ENCODE measurements at regions not wholly inside any gene's neighbourhood (a gene's known extent, or its start where the extent isn't known, plus 50 kb on each side); places are given as distances from the start of the nearest gene placed in this dataset.

DNA sequence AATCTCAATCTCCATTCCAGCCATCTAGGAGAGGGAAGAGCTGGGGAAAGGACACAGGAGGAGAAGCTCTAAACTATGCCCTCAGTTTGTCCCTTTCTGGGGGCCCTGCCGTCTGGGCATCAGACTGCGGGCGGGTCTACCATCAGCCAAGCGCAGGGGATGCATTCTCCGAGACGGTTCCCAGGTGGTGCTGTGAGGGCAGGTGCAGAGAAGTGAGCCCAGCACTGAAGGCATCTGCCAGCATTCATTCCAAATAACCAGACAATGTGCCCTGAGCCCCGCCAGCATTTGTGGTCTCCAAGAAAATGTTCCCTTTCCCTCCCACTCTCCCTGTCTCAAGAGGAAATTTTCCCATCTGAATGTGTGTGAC lies 265.7 kb downstream of the XXYLT1 start (continued):
- TF ChIP-seq, protein P1, sequence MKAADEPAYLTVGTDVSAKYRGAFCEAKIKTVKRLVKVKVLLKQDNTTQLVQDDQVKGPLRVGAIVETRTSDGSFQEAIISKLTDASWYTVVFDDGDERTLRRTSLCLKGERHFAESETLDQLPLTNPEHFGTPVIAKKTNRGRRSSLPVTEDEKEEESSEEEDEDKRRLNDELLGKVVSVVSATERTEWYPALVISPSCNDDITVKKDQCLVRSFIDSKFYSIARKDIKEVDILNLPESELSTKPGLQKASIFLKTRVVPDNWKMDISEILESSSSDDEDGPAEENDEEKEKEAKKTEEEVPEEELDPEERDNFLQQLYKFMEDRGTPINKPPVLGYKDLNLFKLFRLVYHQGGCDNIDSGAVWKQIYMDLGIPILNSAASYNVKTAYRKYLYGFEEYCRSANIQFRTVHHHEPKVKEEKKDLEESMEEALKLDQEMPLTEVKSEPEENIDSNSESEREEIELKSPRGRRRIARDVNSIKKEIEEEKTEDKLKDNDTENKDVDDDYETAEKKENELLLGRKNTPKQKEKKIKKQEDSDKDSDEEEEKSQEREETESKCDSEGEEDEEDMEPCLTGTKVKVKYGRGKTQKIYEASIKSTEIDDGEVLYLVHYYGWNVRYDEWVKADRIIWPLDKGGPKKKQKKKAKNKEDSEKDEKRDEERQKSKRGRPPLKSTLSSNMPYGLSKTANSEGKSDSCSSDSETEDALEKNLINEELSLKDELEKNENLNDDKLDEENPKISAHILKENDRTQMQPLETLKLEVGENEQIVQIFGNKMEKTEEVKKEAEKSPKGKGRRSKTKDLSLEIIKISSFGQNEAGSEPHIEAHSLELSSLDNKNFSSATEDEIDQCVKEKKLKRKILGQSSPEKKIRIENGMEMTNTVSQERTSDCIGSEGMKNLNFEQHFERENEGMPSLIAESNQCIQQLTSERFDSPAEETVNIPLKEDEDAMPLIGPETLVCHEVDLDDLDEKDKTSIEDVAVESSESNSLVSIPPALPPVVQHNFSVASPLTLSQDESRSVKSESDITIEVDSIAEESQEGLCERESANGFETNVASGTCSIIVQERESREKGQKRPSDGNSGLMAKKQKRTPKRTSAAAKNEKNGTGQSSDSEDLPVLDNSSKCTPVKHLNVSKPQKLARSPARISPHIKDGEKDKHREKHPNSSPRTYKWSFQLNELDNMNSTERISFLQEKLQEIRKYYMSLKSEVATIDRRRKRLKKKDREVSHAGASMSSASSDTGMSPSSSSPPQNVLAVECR (CRISPR knock-in tag; IDR thresholded peaks at IDR 0.05; ENCODE audit: borderline replicate concordance) = no peak
- TF ChIP-seq, protein P2, sequence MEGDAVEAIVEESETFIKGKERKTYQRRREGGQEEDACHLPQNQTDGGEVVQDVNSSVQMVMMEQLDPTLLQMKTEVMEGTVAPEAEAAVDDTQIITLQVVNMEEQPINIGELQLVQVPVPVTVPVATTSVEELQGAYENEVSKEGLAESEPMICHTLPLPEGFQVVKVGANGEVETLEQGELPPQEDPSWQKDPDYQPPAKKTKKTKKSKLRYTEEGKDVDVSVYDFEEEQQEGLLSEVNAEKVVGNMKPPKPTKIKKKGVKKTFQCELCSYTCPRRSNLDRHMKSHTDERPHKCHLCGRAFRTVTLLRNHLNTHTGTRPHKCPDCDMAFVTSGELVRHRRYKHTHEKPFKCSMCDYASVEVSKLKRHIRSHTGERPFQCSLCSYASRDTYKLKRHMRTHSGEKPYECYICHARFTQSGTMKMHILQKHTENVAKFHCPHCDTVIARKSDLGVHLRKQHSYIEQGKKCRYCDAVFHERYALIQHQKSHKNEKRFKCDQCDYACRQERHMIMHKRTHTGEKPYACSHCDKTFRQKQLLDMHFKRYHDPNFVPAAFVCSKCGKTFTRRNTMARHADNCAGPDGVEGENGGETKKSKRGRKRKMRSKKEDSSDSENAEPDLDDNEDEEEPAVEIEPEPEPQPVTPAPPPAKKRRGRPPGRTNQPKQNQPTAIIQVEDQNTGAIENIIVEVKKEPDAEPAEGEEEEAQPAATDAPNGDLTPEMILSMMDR (CRISPR knock-in tag; IDR thresholded peaks at IDR 0.05) = peak; percentile 23
- TF ChIP-seq ZNF850 (CRISPR knock-in tag; conservative IDR thresholded peaks at IDR 0.05) = no peak

DNA sequence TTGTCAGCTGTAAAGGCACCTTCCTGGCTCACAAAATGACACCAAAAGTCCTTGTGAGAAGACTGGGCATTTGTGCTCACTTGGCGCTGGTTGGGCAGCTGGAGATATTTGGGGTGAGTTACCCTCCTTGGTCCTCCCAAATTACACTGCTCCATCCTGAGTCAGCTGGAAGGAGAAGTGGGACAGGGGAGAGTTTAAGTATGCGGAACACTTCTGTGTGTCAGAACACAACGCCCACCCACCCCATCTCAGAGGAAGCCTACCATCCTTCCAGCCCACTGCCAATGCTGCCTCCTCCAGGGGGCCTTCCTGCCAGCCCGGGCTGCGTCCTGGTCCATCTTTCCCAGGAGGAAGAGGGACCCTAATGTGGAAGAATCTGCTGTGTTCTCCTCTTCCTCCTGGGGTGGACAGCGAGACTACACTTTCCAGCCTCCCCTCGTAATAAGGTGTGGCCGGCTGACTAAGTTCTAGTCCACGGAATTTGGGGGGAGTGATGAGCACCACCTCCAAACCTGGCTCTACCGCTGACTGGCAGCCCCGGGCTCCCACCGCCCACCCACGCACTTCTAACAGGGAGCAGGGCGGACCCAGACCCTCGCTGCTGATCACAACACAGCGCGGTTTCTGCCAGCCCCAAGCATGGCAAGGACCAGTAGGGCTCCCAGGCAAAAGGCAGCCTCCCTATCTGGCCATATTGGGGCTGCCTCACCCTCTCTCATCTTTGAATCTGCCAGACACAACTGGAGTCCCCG lies 265.0 kb downstream of the XXYLT1 start:
- Histone ChIP-seq H3K9me3 (ENCODE audit: low read length) (0 out of 2 replicates have a peak, but pooled peaks cover 9% of the 10 kb centered on the region), H3K4me1 (ENCODE audit: insufficient read depth, low read length) (peaks cover 20% of the 10 kb centered on the region), H3K4me2 (ENCODE audit: low read depth, low read length) (no peak overlapping the region), H2AFZ (ENCODE audit: low read length) (no peak overlapping the region), H3K9ac (ENCODE audit: insufficient read depth, low read depth, low read length) (no peak overlapping the region), H3K79me2 (ENCODE audit: insufficient read depth, low read length) (no peaks in the 10 kb centered on the region), H3K4me3 (replicated peaks in 1 of 3; ENCODE audit: insufficient read depth in 1 of 3, low read depth in 2 of 3, low read length in 3 of 3) (no peak overlapping the region), H4K20me1 (ENCODE audit: insufficient read depth, low read length) (no peaks in the 10 kb centered on the region), H3K27ac (ENCODE audit: extremely low read length, insufficient read depth, low read length) (no peak overlapping the region), H3K27me3 (ENCODE audit: control insufficient read depth in 1 of 2, insufficient read depth in 2 of 2, low read length in 2 of 2) (peaks cover 2 to 71% of the 10 kb centered on the region in 2 experiments; a peak in 4 of 5 replicates), H3K36me3 (replicated peaks in 1 of 2; ENCODE audit: control insufficient read depth in 1 of 2, insufficient read depth in 2 of 2, low read length in 2 of 2) (no peaks in the 10 kb centered on the region)
- POLR2A ChIA-PET = no interaction called here
- CTCF ChIA-PET (ENCODE audit: low intra/inter-chr PET ratio, low total read pairs) = no interaction called here
- in situ Hi-C loops (cut with HindIII; ENCODE audit: extremely low pct_ligation_motif_present, low pct_unique_long_range_greater_than_20kb) = loop anchor here (10.0 kb wide), 1 partner anchor 249 kb away; no protein-coding TSS in a partner anchor
- ATAC-seq = no peak
- intact Hi-C loops (cut with micrococcal nuclease; ENCODE audit: unreplicated experiment) = loop anchor here (10.0 kb wide), 1 partner anchor 59 kb away; no protein-coding TSS in a partner anchor
- 51% methylated on average over 16 of the region's 18 CpGs for WGBS (ENCODE audit: low lambda C conversion rate)
- no peak for DNase-seq (ENCODE audit: low spot score)
- no peak for FAIRE-seq
- no TSS peak for BruUV-seq (replicated peaks)
- TF ChIP-seq ZNF230 (CRISPR knock-in tag; IDR thresholded peaks at IDR 0.05) = no peak
- no peak for TF ChIP-seq ZNF20 (CRISPR knock-in tag; IDR thresholded peaks at IDR 0.05)
- TF ChIP-seq, protein P3, sequence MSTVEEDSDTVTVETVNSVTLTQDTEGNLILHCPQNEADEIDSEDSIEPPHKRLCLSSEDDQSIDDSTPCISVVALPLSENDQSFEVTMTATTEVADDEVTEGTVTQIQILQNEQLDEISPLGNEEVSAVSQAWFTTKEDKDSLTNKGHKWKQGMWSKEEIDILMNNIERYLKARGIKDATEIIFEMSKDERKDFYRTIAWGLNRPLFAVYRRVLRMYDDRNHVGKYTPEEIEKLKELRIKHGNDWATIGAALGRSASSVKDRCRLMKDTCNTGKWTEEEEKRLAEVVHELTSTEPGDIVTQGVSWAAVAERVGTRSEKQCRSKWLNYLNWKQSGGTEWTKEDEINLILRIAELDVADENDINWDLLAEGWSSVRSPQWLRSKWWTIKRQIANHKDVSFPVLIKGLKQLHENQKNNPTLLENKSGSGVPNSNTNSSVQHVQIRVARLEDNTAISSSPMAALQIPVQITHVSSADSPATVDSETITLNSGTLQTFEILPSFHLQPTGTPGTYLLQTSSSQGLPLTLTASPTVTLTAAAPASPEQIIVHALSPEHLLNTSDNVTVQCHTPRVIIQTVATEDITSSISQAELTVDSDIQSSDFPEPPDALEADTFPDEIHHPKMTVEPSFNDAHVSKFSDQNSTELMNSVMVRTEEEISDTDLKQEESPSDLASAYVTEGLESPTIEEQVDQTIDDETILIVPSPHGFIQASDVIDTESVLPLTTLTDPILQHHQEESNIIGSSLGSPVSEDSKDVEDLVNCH (CRISPR knock-in tag; IDR thresholded peaks at IDR 0.05) = no peak
- TF ChIP-seq PHB2 (IDR thresholded peaks at IDR 0.05; ENCODE audit: partially characterized antibody) = no peak
- TF ChIP-seq ISX (CRISPR knock-in tag; conservative IDR thresholded peaks at IDR 0.05) = no peak
- no peak for TF ChIP-seq ZNF431 (CRISPR knock-in tag; IDR thresholded peaks at IDR 0.05; ENCODE audit: borderline replicate concordance, low read depth)
- TF ChIP-seq SIX4 (CRISPR knock-in tag; IDR thresholded peaks at IDR 0.05) = no peak
- TF ChIP-seq ZNF558 (CRISPR knock-in tag; IDR thresholded peaks at IDR 0.05; ENCODE audit: borderline replicate concordance) = no peak
- no peak for TF ChIP-seq MXI1 (IDR thresholded peaks at IDR 0.05; ENCODE audit: borderline replicate concordance, low read depth, low read length)
- no peak for TF ChIP-seq MATR3 (CRISPR knock-in tag; IDR thresholded peaks at IDR 0.05)
- no peak for TF ChIP-seq HES4 (CRISPR knock-in tag; IDR thresholded peaks at IDR 0.05; ENCODE audit: borderline replicate concordance)
- no peak for TF ChIP-seq ZNF496 (CRISPR knock-in tag; IDR thresholded peaks at IDR 0.05; ENCODE audit: insufficient replicate concordance)
